HepG2 (cell line): ENCODE measurements at regions not wholly inside any gene's neighbourhood (a gene's known extent, or its start where the extent isn't known, plus 50 kb on each side); places are given as distances from the start of the nearest gene placed in this dataset.

Experiments
- ATAC-seq: fragments of 200-7000 bp; cut with Tn5 transposase; 3 replicates; pipeline ENCODE4 v1.9.1; 2020; ENCODE audit warnings: mild to moderate bottlenecking, moderate library complexity
- BruUV-seq: library from RNA; stranded (reverse); fragments of 400-500 nt; replicated peaks from 2 replicates; lab custom pipeline; 2021; lab: Mats Ljungman, UMichigan
- CTCF ChIA-PET: fragments of 300-600 bp; formaldehyde crosslinking; extraction: SDS; loops from one replicate; lab custom pipeline; 2021; ENCODE audit warnings: low total read pairs, inconsistent platforms, low intra/inter-chr PET ratio; lab: Yijun Ruan, JAX
- POLR2A ChIA-PET: fragments of 350-600 bp; sonication (Branson Sonifier 250); formaldehyde crosslinking; loops from one replicate; lab custom pipeline; 2020; ENCODE audit warnings: antibody characterized with exemption, inconsistent platforms; lab: Yijun Ruan, JAX
- DNase-seq: peaks from one replicate; pipeline ENCODE4 v3.0.0-alpha.2; 2015; ENCODE audit warnings: low spot score
- FAIRE-seq: peaks from 3 replicates; lab custom pipeline; 2011; peaks lifted over from hg19 to GRCh38; lab: Jason Lieb, UNC
- H2AFZ ChIP-seq: one replicate; pipeline ENCODE4 v1.6.1; 2011; ENCODE audit warnings: low read length, inconsistent platforms
- H3K27ac ChIP-seq: fragments of 300-600 bp; 3 replicates; pipeline ENCODE4 v1.8.0; 2011; ENCODE audit warnings: mixed run types, mild to moderate bottlenecking, mixed read lengths, low read length, inconsistent platforms; ENCODE audit not compliant: insufficient read depth; ENCODE audit errors: extremely low read length
- H3K27me3 ChIP-seq, 2 experiments: fragments of 200-600 bp in 1 of 2; 2 replicates in 1 of 2; 3 replicates in 1 of 2; pipeline versions ENCODE4 v1.6.0 to v1.8.0; 2011; ENCODE audit warnings: low read length in 2 of 2, mild to moderate bottlenecking in 2 of 2, moderate library complexity in 2 of 2, inconsistent platforms in 1 of 2; ENCODE audit not compliant: insufficient read depth in 2 of 2, control insufficient read depth in 1 of 2
- H3K36me3 ChIP-seq, 2 experiments: fragments of 200-600 bp in 1 of 2; replicated peaks in 1 of 2; 2 replicates in 1 of 2; 3 replicates in 1 of 2; pipeline versions ENCODE4 v1.5.1 to v1.8.0; 2011; ENCODE audit warnings: low read length in 2 of 2, inconsistent platforms in 1 of 2; ENCODE audit not compliant: insufficient read depth in 2 of 2, control insufficient read depth in 1 of 2
- H3K4me1 ChIP-seq: 2 replicates; pipeline ENCODE4 v1.5.1; 2012; ENCODE audit warnings: low read length, inconsistent platforms; ENCODE audit not compliant: insufficient read depth
- H3K4me2 ChIP-seq: 2 replicates; pipeline ENCODE4 v1.6.0; 2011; ENCODE audit warnings: low read depth, low read length, inconsistent platforms
- H3K4me3 ChIP-seq, 3 experiments: fragments of 200-600 bp in 1 of 3; sonication (generic), shearing (Covaris generic) in 1 of 3; replicated peaks in 1 of 3; 2 replicates each; pipeline ENCODE4 v1.5.1; 2011 to 2016; ENCODE audit warnings: low read length in 3 of 3, inconsistent platforms in 2 of 3, low read depth in 2 of 3, mild to moderate bottlenecking in 2 of 3, control low read depth in 1 of 3, mixed read lengths in 1 of 3; ENCODE audit not compliant: insufficient read depth in 1 of 3
- H3K79me2 ChIP-seq: one replicate; pipeline ENCODE4 v1.6.1; 2011; ENCODE audit warnings: low read length, inconsistent platforms; ENCODE audit not compliant: insufficient read depth
- H3K9ac ChIP-seq: 2 replicates; pipeline ENCODE4 v1.6.0; 2011; ENCODE audit warnings: mild to moderate bottlenecking, low read depth, low read length, inconsistent platforms; ENCODE audit not compliant: insufficient read depth
- H3K9me3 ChIP-seq: 2 replicates; pipeline ENCODE4 v1.5.1; 2012; ENCODE audit warnings: mild to moderate bottlenecking, low read length
- H4K20me1 ChIP-seq: 2 replicates; pipeline ENCODE4 v1.6.0; 2011; ENCODE audit warnings: inconsistent platforms, mild to moderate bottlenecking, low read length, moderate library complexity; ENCODE audit not compliant: insufficient read depth
- ZHX2 ChIP-seq, 2 experiments: sonication (generic) in 1 of 2; formaldehyde crosslinking in 1 of 2; IDR thresholded peaks; 2 replicates each; pipeline versions ENCODE4 v1.6.1 to v1.9.0; 2014 to 2022; ENCODE audit warnings: antibody characterized with exemption in 1 of 2, borderline replicate concordance in 1 of 2, inconsistent platforms in 1 of 2, low read depth in 1 of 2, missing genetic modification reagents in 1 of 2
- ZSCAN31 ChIP-seq: sonication (generic); formaldehyde crosslinking; IDR thresholded peaks from 2 replicates; pipeline ENCODE4 v1.5.0; 2020; ENCODE audit warnings: low read depth, mild to moderate bottlenecking, missing genetic modification reagents
- WGBS: methylation state at CpG from one replicate; pipeline ENCODE4 v1.1.6; 2017; ENCODE audit warnings: low lambda C conversion rate; 5-methylcytosine and 5-hydroxymethylcytosine counted together
- in situ Hi-C: cut with HindIII; loops from 2 replicates; pipeline ENCODE4 v1.10.0; 2017; ENCODE audit warnings: low pct_unique_long_range_greater_than_20kb; ENCODE audit not compliant: extremely low pct_ligation_motif_present
- intact Hi-C: fragments of 100-400 bp; cut with micrococcal nuclease; formaldehyde crosslinking; loops from one replicate; pipeline ENCODE4 v1.10.0; 2022; ENCODE audit not compliant: unreplicated experiment

- POLR2A ChIA-PET: no interaction called here
- BruUV-seq: no TSS peak
- H3K79me2 ChIP-seq: no peaks in the 10 kb centered on the region
Measured at GRCh38 chr1:38787041-38787440, 72.5 kb downstream of the RRAGC start.

More at GRCh38 chr1:38787041-38787440, 72.5 kb downstream of the RRAGC start:
- Histone ChIP-seq H3K4me1 (peaks cover 15% of the 10 kb centered on the region), H3K4me3 (no peak overlapping the region), H4K20me1 (no peaks in the 10 kb centered on the region), H3K4me2 (no peak overlapping the region), H2AFZ (no peak overlapping the region), H3K27ac (no peak overlapping the region), H3K36me3 (no peaks in the 10 kb centered on the region), H3K9ac (no peak overlapping the region), H3K27me3 (peaks cover 0 to 62% of the 10 kb centered on the region in 2 experiments; a peak in 4 of 5 replicates), H3K9me3 (no peaks in the 10 kb centered on the region)
- 16% methylated on average over 3 of the region's 3 CpGs for WGBS
- ATAC-seq: no peak
- intact Hi-C loops (no loop called here), in situ Hi-C loops (no loop called here)
- no peak for DNase-seq
- TF ChIP-seq ZHX2 (IDR thresholded peaks at IDR 0.05; ENCODE audit: low read depth) (no peak), ZHX2 (CRISPR knock-in tag; IDR thresholded peaks at IDR 0.05; ENCODE audit: borderline replicate concordance) (no peak), ZSCAN31 (no peak)
- CTCF ChIA-PET: no interaction called here
- FAIRE-seq: no peak
